Fibroblast of lung (primary cell): ENCODE measurements at regions not wholly inside any gene's neighbourhood (a gene's known extent, or its start where the extent isn't known, plus 50 kb on each side); places are given as distances from the start of the nearest gene placed in this dataset.

Source experiments
- CTCF ChIP-seq, 2 donors: IDR thresholded peaks in 1 of 2; conservative IDR thresholded peaks in 1 of 2; 1 replicate in 1 of 2; 2 replicates in 1 of 2; pipeline ENCODE4 v1.5.1; 2011 to 2012; ENCODE audit warnings: low read length in 2 of 2, control low read depth in 1 of 2, inconsistent platforms in 1 of 2, low read depth in 1 of 2, mild to moderate bottlenecking in 1 of 2
- EZH2 ChIP-seq: IDR thresholded peaks from 2 replicates; pipeline ENCODE4 v1.5.1; 2012; ENCODE audit warnings: low read length, control low read depth, mild to moderate bottlenecking; ENCODE audit errors: missing control alignments

- no peak for TF ChIP-seq CTCF (conservative IDR thresholded peaks at IDR 0.05 in 1 of 2, IDR thresholded peaks at IDR 0.05 in 1 of 2; ENCODE audit: low read depth in 1 of 2, low read length in 2 of 2)
- TF ChIP-seq EZH2, result no peak
These were observed 838.1 kb downstream of the DACH1 start for GRCh38 chr13:71028884-71029283.
